Stimulated activated naive CD8-positive, alpha-beta T cell treated with anti-CD3 and anti-CD28 coated beads, Interleukin-15, amount 100 ng/mL, for 72 hours (primary cell): ENCODE measurements at regions not wholly inside any gene's neighbourhood (a gene's known extent, or its start where the extent isn't known, plus 50 kb on each side); places are given as distances from the start of the nearest gene placed in this dataset.
"Not testable (repeated sequence)": the region's sequence is repeated elsewhere in the genome, so short reads cannot be mapped to it uniquely, and the experiment has no call there.

ENCODE experiments used
- ATAC-seq: fragments of 150-1000 bp; cut with Tn5 transposase; 2 replicates; pipeline ENCODE4 v1.10.0; 2021; ENCODE audit warnings: mild to moderate bottlenecking, moderate library complexity
- DNase-seq, 2 donors: peaks; one replicate each; pipeline ENCODE4 v3.0.0; 2021 to 2022
- H3K27ac Mint-ChIP-seq, 2 donors: one replicate each; pipeline ENCODE4 v1.8.0; 2022; ENCODE audit warnings: mild to moderate bottlenecking in 2 of 2, mixed read lengths in 2 of 2, moderate library complexity in 2 of 2
- H3K27me3 Mint-ChIP-seq: one replicate; pipeline ENCODE4 v1.8.0; 2022; ENCODE audit warnings: mixed read lengths
- H3K4me1 Mint-ChIP-seq: one replicate; pipeline ENCODE4 v1.8.0; 2022; ENCODE audit warnings: mild to moderate bottlenecking, mixed read lengths
- H3K4me3 Mint-ChIP-seq, 2 donors: one replicate each; pipeline ENCODE4 v1.8.0; 2022; ENCODE audit warnings: mild to moderate bottlenecking in 2 of 2, mixed read lengths in 2 of 2, moderate library complexity in 1 of 2
- H3K9me3 Mint-ChIP-seq, 2 donors: one replicate each; pipeline ENCODE4 v1.8.0; 2022; ENCODE audit warnings: mixed read lengths in 2 of 2

- Mint-ChIP-seq H3K4me1 (no peaks in the 10 kb centered on the region), H3K4me3 (no peak overlapping the region), H3K27me3 (peaks cover 14% of the 10 kb centered on the region), H3K9me3 (no peaks in the 10 kb centered on the region), H3K27ac (no peak overlapping the region)
- ATAC-seq (no peak), DNase-seq (no peak)
These were observed 261.9 kb upstream of the PLET1 start for GRCh38 chr11:112522536-112522935.

GRCh38 chr11:112523031-112523430, 262.4 kb upstream of the PLET1 start:
- DNase-seq (no peak), ATAC-seq (no peak)
- no peaks in the 10 kb centered on the region for H3K4me1 Mint-ChIP-seq
- H3K27ac Mint-ChIP-seq, result no peak overlapping the region
- no peaks in the 10 kb centered on the region for H3K9me3 Mint-ChIP-seq
- H3K27me3 Mint-ChIP-seq, result peaks cover 14% of the 10 kb centered on the region
- H3K4me3 Mint-ChIP-seq, result no peak overlapping the region

GRCh38 chr11:112523477-112523876, 262.8 kb upstream of the PLET1 start:
- H3K4me3 Mint-ChIP-seq, result no peak overlapping the region
- no peak overlapping the region for H3K27ac Mint-ChIP-seq
- no peaks in the 10 kb centered on the region for H3K9me3 Mint-ChIP-seq
- H3K4me1 Mint-ChIP-seq, result no peaks in the 10 kb centered on the region
- H3K27me3 Mint-ChIP-seq, result peaks cover 14% of the 10 kb centered on the region
- ATAC-seq (no peak), DNase-seq (no peak)

- H3K4me3 Mint-ChIP-seq, result no peak overlapping the region
- no peak for DNase-seq
- no peak for ATAC-seq
- H3K27ac Mint-ChIP-seq, result no peak overlapping the region
- peaks cover 14% of the 10 kb centered on the region for H3K27me3 Mint-ChIP-seq
- H3K9me3 Mint-ChIP-seq, result no peaks in the 10 kb centered on the region
- no peaks in the 10 kb centered on the region for H3K4me1 Mint-ChIP-seq
These were observed 263.3 kb upstream of the PLET1 start for GRCh38 chr11:112523951-112524350.

GRCh38 chr11:112524798-112525197, 264.1 kb upstream of the PLET1 start:
- no peaks in the 10 kb centered on the region for H3K4me1 Mint-ChIP-seq
- H3K27me3 Mint-ChIP-seq, result peaks cover 5% of the 10 kb centered on the region
- no peak overlapping the region for H3K4me3 Mint-ChIP-seq
- peak overlapping the region in 1 of 2 donors; percentile 24 for H3K27ac Mint-ChIP-seq
- DNase-seq (no peak), ATAC-seq (peak; percentile 36)
- no peaks in the 10 kb centered on the region for H3K9me3 Mint-ChIP-seq

- Mint-ChIP-seq H3K27ac (no peak overlapping the region), H3K4me1 (no peaks in the 10 kb centered on the region), H3K27me3 (peaks cover under 1% of the 10 kb centered on the region), H3K4me3 (no peak overlapping the region), H3K9me3 (no peaks in the 10 kb centered on the region)
- ATAC-seq (no peak), DNase-seq (no peak)
These were observed 264.6 kb upstream of the PLET1 start for GRCh38 chr11:112525270-112525669.

- H3K4me3 Mint-ChIP-seq, result no peak overlapping the region
- DNase-seq (no peak), ATAC-seq (no peak)
- H3K27ac Mint-ChIP-seq, result no peak overlapping the region
- H3K4me1 Mint-ChIP-seq, result no peaks in the 10 kb centered on the region
- no peaks in the 10 kb centered on the region for H3K27me3 Mint-ChIP-seq
- H3K9me3 Mint-ChIP-seq, result no peaks in the 10 kb centered on the region
These were observed 265.4 kb upstream of the PLET1 start for GRCh38 chr11:112525844-112526590.

- no peaks in the 10 kb centered on the region for H3K4me1 Mint-ChIP-seq
- ATAC-seq (peak; percentile 56), DNase-seq (no peak)
- no peaks in the 10 kb centered on the region for H3K9me3 Mint-ChIP-seq
- H3K4me3 Mint-ChIP-seq, result no peak overlapping the region
- no peaks in the 10 kb centered on the region for H3K27me3 Mint-ChIP-seq
- H3K27ac Mint-ChIP-seq, result no peak overlapping the region
These were observed 266.2 kb upstream of the PLET1 start for GRCh38 chr11:112526699-112527416.

- Mint-ChIP-seq H3K27me3 (no peaks in the 10 kb centered on the region), H3K9me3 (no peaks in the 10 kb centered on the region), H3K27ac (no peak overlapping the region), H3K4me3 (no peak overlapping the region), H3K4me1 (no peaks in the 10 kb centered on the region)
- no peak for DNase-seq
- no peak for ATAC-seq
These were observed 268.4 kb upstream of the PLET1 start for GRCh38 chr11:112529071-112529470.

- H3K4me3 Mint-ChIP-seq, result no peak overlapping the region
- H3K9me3 Mint-ChIP-seq, result no peaks in the 10 kb centered on the region
- no peak overlapping the region for H3K27ac Mint-ChIP-seq
- DNase-seq (no peak), ATAC-seq (no peak)
- H3K4me1 Mint-ChIP-seq, result no peaks in the 10 kb centered on the region
- H3K27me3 Mint-ChIP-seq, result peaks cover 27% of the 10 kb centered on the region
These were observed 271.8 kb upstream of the PLET1 start for GRCh38 chr11:112532506-112532905.

GRCh38 chr11:112533682-112534081, 273.0 kb upstream of the PLET1 start:
- peaks cover 27% of the 10 kb centered on the region for H3K27me3 Mint-ChIP-seq
- peaks cover 6% of the 10 kb centered on the region for H3K4me1 Mint-ChIP-seq
- H3K27ac Mint-ChIP-seq, result no peak overlapping the region

GRCh38 chr11:112534208-112534607, 273.5 kb upstream of the PLET1 start:
- Mint-ChIP-seq H3K9me3 (no peaks in the 10 kb centered on the region), H3K4me1 (peaks cover 8% of the 10 kb centered on the region), H3K27ac (no peak overlapping the region), H3K27me3 (peaks cover 27% of the 10 kb centered on the region), H3K4me3 (no peak overlapping the region)
- ATAC-seq (no peak), DNase-seq (no peak)

More at GRCh38 chr11:112533682-112534081, 273.0 kb upstream of the PLET1 start:
- Mint-ChIP-seq H3K9me3 (no peaks in the 10 kb centered on the region), H3K4me3 (no peak overlapping the region)
- DNase-seq (no peak), ATAC-seq (no peak)

GRCh38 chr11:112537026-112537425, 276.4 kb upstream of the PLET1 start:
- H3K27ac Mint-ChIP-seq, result no peak overlapping the region
- DNase-seq (no peak), ATAC-seq (no peak)
- H3K27me3 Mint-ChIP-seq, result peaks cover 27% of the 10 kb centered on the region
- peaks cover 20% of the 10 kb centered on the region for H3K4me1 Mint-ChIP-seq
- no peak overlapping the region for H3K4me3 Mint-ChIP-seq
- no peaks in the 10 kb centered on the region for H3K9me3 Mint-ChIP-seq

GRCh38 chr11:112537846-112538330, 277.2 kb upstream of the PLET1 start:
- peaks cover 27% of the 10 kb centered on the region for H3K27me3 Mint-ChIP-seq
- H3K4me3 Mint-ChIP-seq, result no peak overlapping the region
- no peaks in the 10 kb centered on the region for H3K9me3 Mint-ChIP-seq
- DNase-seq, result no peak
- peaks cover 20% of the 10 kb centered on the region for H3K4me1 Mint-ChIP-seq
- H3K27ac Mint-ChIP-seq, result no peak overlapping the region
- ATAC-seq, result peak; percentile 33

- DNase-seq (no peak), ATAC-seq (no peak)
- Mint-ChIP-seq H3K4me3 (no peak overlapping the region), H3K27me3 (peaks cover 27% of the 10 kb centered on the region), H3K27ac (no peak overlapping the region), H3K4me1 (peaks cover 20% of the 10 kb centered on the region), H3K9me3 (no peaks in the 10 kb centered on the region)
These were observed 278.0 kb upstream of the PLET1 start for GRCh38 chr11:112538534-112539280.

GRCh38 chr11:112539281-112539555, 278.6 kb upstream of the PLET1 start:
- peaks cover 27% of the 10 kb centered on the region for H3K27me3 Mint-ChIP-seq

More at GRCh38 chr11:112539281-112539555, 278.6 kb upstream of the PLET1 start:
- not testable (repeated sequence) for ATAC-seq, H3K9me3 Mint-ChIP-seq, H3K27ac Mint-ChIP-seq, H3K4me3 Mint-ChIP-seq, DNase-seq
- peaks cover 20% of the 10 kb centered on the region for H3K4me1 Mint-ChIP-seq
